HCT116 (cell line): ENCODE measurements at regions not wholly inside any gene's neighbourhood (a gene's known extent, or its start where the extent isn't known, plus 50 kb on each side); places are given as distances from the start of the nearest gene placed in this dataset.

Experiments used
- ATAC-seq: fragments of 200-7000 bp; cut with Tn5 transposase; 2 replicates; pipeline ENCODE4 v1.9.1; 2020; ENCODE audit warnings: mild to moderate bottlenecking, moderate library complexity
- BruUV-seq: library from RNA; stranded (reverse); fragments of 400-500 nt; replicated peaks from 2 replicates; lab custom pipeline; 2021; lab: Mats Ljungman, UMichigan
- CTCF ChIA-PET: fragments of 300-600 bp; sonication (Branson Sonifier 250); formaldehyde crosslinking; loops from one replicate; lab custom pipeline; 2021; ENCODE audit warnings: antibody characterized with exemption; lab: Charles Lee
- POLR2A ChIA-PET: fragments of 300-600, 350-600 bp; sonication (Branson Sonifier 250); formaldehyde crosslinking; loops from one replicate; lab custom pipeline; 2021; ENCODE audit warnings: antibody characterized with exemption; lab: Charles Lee
- RAD21 ChIA-PET, 2 experiments: fragments of 300-600 bp; sonication (Branson Sonifier 250); formaldehyde crosslinking; loops; one replicate each; lab custom pipeline; 2023; ENCODE audit warnings: low total read pairs in 2 of 2; ENCODE audit not compliant: uncharacterized antibody in 2 of 2, unreplicated experiment in 2 of 2, low non-redundant PET in 1 of 2; lab: Charles Lee
- DNase-seq: peaks from one replicate; pipeline ENCODE4 v3.0.0-alpha.2; 2010; ENCODE audit warnings: low read depth, low spot score
- H2AFZ ChIP-seq: fragments of 200-600 bp; shearing (Covaris generic), sonication (generic); 2 replicates; pipeline ENCODE4 v1.6.1; 2017; ENCODE audit warnings: low read depth, mixed run types, mixed read lengths, antibody characterized with exemption, low read length; ENCODE audit not compliant: poor library complexity, severe bottlenecking
- H3K27ac ChIP-seq: 2 replicates; pipeline ENCODE4 v1.5.1; 2012; ENCODE audit warnings: low read depth, low read length
- H3K27me3 ChIP-seq: fragments of 200-600 bp; sonication (generic); 2 replicates; pipeline ENCODE4 v1.6.1; 2016; ENCODE audit warnings: mixed run types, low read length, mixed read lengths; ENCODE audit not compliant: insufficient read depth
- H3K36me3 ChIP-seq, 2 experiments: fragments of 200-500 bp in 1 of 2; fragments of 200-600 bp in 1 of 2; sonication (Bioruptor generic) in 1 of 2; sonication (generic) in 1 of 2; 2 replicates each; pipeline versions ENCODE4 v1.5.1 to v1.6.1; 2014 to 2016; ENCODE audit warnings: low read length in 2 of 2, inconsistent platforms in 1 of 2, mixed read lengths in 1 of 2, mixed run types in 1 of 2; ENCODE audit not compliant: insufficient read depth in 2 of 2, control insufficient read depth in 1 of 2
- H3K4me1 ChIP-seq, 2 experiments: fragments of 200-600 bp in 1 of 2; sonication (generic) in 1 of 2; 2 replicates each; pipeline versions ENCODE4 v1.5.1 to v1.6.1; 2012 to 2017; ENCODE audit warnings: low read length in 2 of 2, inconsistent platforms in 1 of 2, mild to moderate bottlenecking in 1 of 2, mixed read lengths in 1 of 2, mixed run types in 1 of 2, moderate library complexity in 1 of 2; ENCODE audit not compliant: insufficient read depth in 2 of 2, control insufficient read depth in 1 of 2
- H3K4me2 ChIP-seq: fragments of 200-600 bp; sonication (generic); 2 replicates; pipeline ENCODE4 v1.6.1; 2017; ENCODE audit warnings: mixed run types, low read length, mixed read lengths
- H3K4me3 ChIP-seq, 2 experiments: fragments of 200-600 bp in 1 of 2; sonication (generic) in 1 of 2; replicated peaks in 1 of 2; 2 replicates each; pipeline ENCODE4 v1.5.1; 2011 to 2016; ENCODE audit warnings: low read length in 2 of 2, control low read depth in 1 of 2, low read depth in 1 of 2, mild to moderate bottlenecking in 1 of 2, mixed read lengths in 1 of 2, mixed run types in 1 of 2
- H3K79me2 ChIP-seq: fragments of 200-600 bp; sonication (generic); 2 replicates; pipeline ENCODE4 v1.6.1; 2017; ENCODE audit warnings: mild to moderate bottlenecking, mixed run types, low read length, moderate library complexity, mixed read lengths; ENCODE audit not compliant: insufficient read depth
- H3K9ac ChIP-seq: fragments of 200-600 bp; sonication (generic); 2 replicates; pipeline ENCODE4 v1.6.1; 2016; ENCODE audit warnings: low read length, mixed read lengths
- H3K9me2 ChIP-seq: fragments of 200-600 bp; sonication (generic), shearing (Covaris generic); 2 replicates; pipeline ENCODE4 v1.6.1; 2017; ENCODE audit warnings: mixed run types, mild to moderate bottlenecking, moderate library complexity; ENCODE audit not compliant: insufficient read depth
- H3K9me3 ChIP-seq, 2 experiments: fragments of 200-500 bp in 1 of 2; fragments of 200-600 bp in 1 of 2; sonication (Bioruptor generic) in 1 of 2; sonication (generic) in 1 of 2; 2 replicates each; pipeline ENCODE4 v1.6.1; 2014 to 2017; ENCODE audit warnings: low read length in 2 of 2, mixed read lengths in 2 of 2, inconsistent platforms in 1 of 2, low read depth in 1 of 2, mild to moderate bottlenecking in 1 of 2, mixed run types in 1 of 2, moderate library complexity in 1 of 2; ENCODE audit not compliant: control insufficient read depth in 1 of 2, insufficient read depth in 1 of 2
- H4K20me1 ChIP-seq: fragments of 200-600 bp; sonication (generic), shearing (Covaris generic); 2 replicates; pipeline ENCODE4 v1.6.1; 2017; ENCODE audit warnings: mixed run types, mild to moderate bottlenecking, moderate library complexity; ENCODE audit not compliant: insufficient read depth
- ATF3 ChIP-seq: IDR thresholded peaks from 2 replicates; pipeline ENCODE4 v1.6.1; 2012
- CBX3 ChIP-seq: IDR thresholded peaks from 2 replicates; pipeline ENCODE4 v1.6.1; 2012; ENCODE audit warnings: low read depth
- CEBPB ChIP-seq: IDR thresholded peaks from 2 replicates; pipeline ENCODE4 v1.6.1; 2012; ENCODE audit warnings: low read depth
- EGR1 ChIP-seq: IDR thresholded peaks from 2 replicates; pipeline ENCODE4 v1.6.1; 2012; ENCODE audit warnings: low read depth
- ELF1 ChIP-seq: IDR thresholded peaks from 2 replicates; pipeline ENCODE4 v1.6.1; 2012; ENCODE audit warnings: low read depth, borderline replicate concordance
- EZH2 ChIP-seq: fragments of 200-600 bp; sonication (generic); IDR thresholded peaks from 2 replicates; pipeline ENCODE4 v1.6.1; 2017; ENCODE audit warnings: antibody characterized with exemption, mixed run types
- EZH2phosphoT487 ChIP-seq: fragments of 200-600 bp; IDR thresholded peaks from 2 replicates; pipeline ENCODE4 v1.6.1; 2018; ENCODE audit warnings: antibody characterized with exemption, borderline replicate concordance
- REST ChIP-seq: IDR thresholded peaks from 2 replicates; pipeline ENCODE4 v1.6.1; 2012; ENCODE audit warnings: low read depth
- SIN3A ChIP-seq: IDR thresholded peaks from 2 replicates; pipeline ENCODE4 v1.6.1; 2012; ENCODE audit warnings: low read depth
- SP1 ChIP-seq: IDR thresholded peaks from 2 replicates; pipeline ENCODE4 v1.6.1; 2012; ENCODE audit warnings: low read depth
- SRF ChIP-seq: IDR thresholded peaks from 2 replicates; pipeline ENCODE4 v1.6.1; 2012; ENCODE audit warnings: low read depth
- TCF7L2 ChIP-seq: IDR thresholded peaks from 2 replicates; pipeline ENCODE4 v1.7.0; 2011; ENCODE audit warnings: borderline replicate concordance, inconsistent platforms; ENCODE audit not compliant: insufficient read depth, insufficient read length; ENCODE audit errors: extremely low read depth
- ZFX ChIP-seq: fragments of 450-650 bp; IDR thresholded peaks from 2 replicates; pipeline ENCODE4 v1.6.1; 2017
- ZNF274 ChIP-seq: fragments of 200-500 bp; sonication (Bioruptor generic); IDR thresholded peaks from 2 replicates; pipeline ENCODE4 v1.6.1; 2014; ENCODE audit warnings: mild to moderate bottlenecking, low read depth, low read length, inconsistent platforms
- intact Hi-C: fragments of 100-400 bp; cut with micrococcal nuclease; formaldehyde crosslinking; loops from 2 replicates; pipeline ENCODE4 v1.10.0; 2022
- TF ChIP-seq, protein P1 (sequence below): IDR thresholded peaks from 2 replicates; pipeline ENCODE4 v1.6.1; 2011; ENCODE audit warnings: mild to moderate bottlenecking, low read length, moderate library complexity; ENCODE audit not compliant: insufficient replicate concordance; ENCODE audit errors: extremely low read depth
- TF ChIP-seq, protein P2 (sequence below), 3 experiments: fragments of 200-600 bp in 1 of 3; sonication (generic) in 1 of 3; IDR thresholded peaks in 2 of 3; conservative IDR thresholded peaks in 1 of 3; 2 replicates each; pipeline ENCODE4 v1.5.1; 2012 to 2017; ENCODE audit warnings: low read depth in 2 of 3, low read length in 2 of 3, antibody characterized with exemption in 1 of 3, borderline replicate concordance in 1 of 3, control low read depth in 1 of 3, mild to moderate bottlenecking in 1 of 3, mixed read lengths in 1 of 3, mixed run types in 1 of 3, moderate library complexity in 1 of 3; ENCODE audit not compliant: insufficient read depth in 1 of 3
- TF ChIP-seq, protein P3 (sequence below): IDR thresholded peaks from 2 replicates; pipeline ENCODE4 v1.6.1; 2012

DNA sequence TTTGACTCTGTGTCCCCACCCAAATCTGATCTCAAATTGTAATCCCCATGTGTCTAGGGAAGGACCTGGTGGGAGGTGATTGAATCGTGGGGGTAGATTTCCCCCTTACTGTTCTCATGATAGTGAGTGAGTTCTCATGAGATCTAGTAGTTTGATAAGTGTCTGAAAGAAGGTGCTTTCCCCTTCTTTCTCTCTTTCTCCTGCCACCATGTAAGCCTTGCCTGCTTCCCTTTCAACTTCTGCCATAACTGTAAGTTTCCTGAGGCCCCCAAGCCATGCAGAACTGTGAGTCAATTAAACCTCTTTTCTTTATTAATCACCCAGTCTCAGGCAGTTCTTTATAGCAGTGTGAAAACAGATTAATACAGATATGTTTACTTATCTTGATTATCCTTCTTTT, 266.5 kb upstream of the GYPC start:
- Histone ChIP-seq H3K9ac (no peak overlapping the region), H3K36me3 (no peaks in the 10 kb centered on the region), H3K4me1 (no peaks in the 10 kb centered on the region), H3K79me2 (no peaks in the 10 kb centered on the region), H2AFZ (no peak overlapping the region), H3K9me3 (peaks cover 5 to 15% of the 10 kb centered on the region in 2 experiments; a peak in 2 of 4 replicates), H3K27ac (no peak overlapping the region), H3K4me2 (no peak overlapping the region), H4K20me1 (no peaks in the 10 kb centered on the region), H3K27me3 (no peaks in the 10 kb centered on the region), H3K9me2 (no peaks in the 10 kb centered on the region), H3K4me3 (no peak overlapping the region)
- ATAC-seq (no peak), DNase-seq (no peak)
- RAD21 ChIA-PET, result no interaction called here
- intact Hi-C loops, result no loop called here
- POLR2A ChIA-PET, result no interaction called here
- TF ChIP-seq ZFX (no peak), CEBPB (no peak), ATF3 (no peak), ELF1 (no peak), SP1 (no peak), TCF7L2 (no peak), CBX3 (no peak), REST (no peak), EZH2phosphoT487 (no peak), SRF (no peak), EGR1 (no peak), SIN3A (no peak), EZH2 (no peak), ZNF274 (no peak)
- TF ChIP-seq, protein P1, sequence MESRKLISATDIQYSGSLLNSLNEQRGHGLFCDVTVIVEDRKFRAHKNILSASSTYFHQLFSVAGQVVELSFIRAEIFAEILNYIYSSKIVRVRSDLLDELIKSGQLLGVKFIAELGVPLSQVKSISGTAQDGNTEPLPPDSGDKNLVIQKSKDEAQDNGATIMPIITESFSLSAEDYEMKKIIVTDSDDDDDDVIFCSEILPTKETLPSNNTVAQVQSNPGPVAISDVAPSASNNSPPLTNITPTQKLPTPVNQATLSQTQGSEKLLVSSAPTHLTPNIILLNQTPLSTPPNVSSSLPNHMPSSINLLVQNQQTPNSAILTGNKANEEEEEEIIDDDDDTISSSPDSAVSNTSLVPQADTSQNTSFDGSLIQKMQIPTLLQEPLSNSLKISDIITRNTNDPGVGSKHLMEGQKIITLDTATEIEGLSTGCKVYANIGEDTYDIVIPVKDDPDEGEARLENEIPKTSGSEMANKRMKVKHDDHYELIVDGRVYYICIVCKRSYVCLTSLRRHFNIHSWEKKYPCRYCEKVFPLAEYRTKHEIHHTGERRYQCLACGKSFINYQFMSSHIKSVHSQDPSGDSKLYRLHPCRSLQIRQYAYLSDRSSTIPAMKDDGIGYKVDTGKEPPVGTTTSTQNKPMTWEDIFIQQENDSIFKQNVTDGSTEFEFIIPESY, result no peak
- TF ChIP-seq, protein P2, sequence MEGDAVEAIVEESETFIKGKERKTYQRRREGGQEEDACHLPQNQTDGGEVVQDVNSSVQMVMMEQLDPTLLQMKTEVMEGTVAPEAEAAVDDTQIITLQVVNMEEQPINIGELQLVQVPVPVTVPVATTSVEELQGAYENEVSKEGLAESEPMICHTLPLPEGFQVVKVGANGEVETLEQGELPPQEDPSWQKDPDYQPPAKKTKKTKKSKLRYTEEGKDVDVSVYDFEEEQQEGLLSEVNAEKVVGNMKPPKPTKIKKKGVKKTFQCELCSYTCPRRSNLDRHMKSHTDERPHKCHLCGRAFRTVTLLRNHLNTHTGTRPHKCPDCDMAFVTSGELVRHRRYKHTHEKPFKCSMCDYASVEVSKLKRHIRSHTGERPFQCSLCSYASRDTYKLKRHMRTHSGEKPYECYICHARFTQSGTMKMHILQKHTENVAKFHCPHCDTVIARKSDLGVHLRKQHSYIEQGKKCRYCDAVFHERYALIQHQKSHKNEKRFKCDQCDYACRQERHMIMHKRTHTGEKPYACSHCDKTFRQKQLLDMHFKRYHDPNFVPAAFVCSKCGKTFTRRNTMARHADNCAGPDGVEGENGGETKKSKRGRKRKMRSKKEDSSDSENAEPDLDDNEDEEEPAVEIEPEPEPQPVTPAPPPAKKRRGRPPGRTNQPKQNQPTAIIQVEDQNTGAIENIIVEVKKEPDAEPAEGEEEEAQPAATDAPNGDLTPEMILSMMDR (IDR thresholded peaks at IDR 0.05 in 2 of 3, conservative IDR thresholded peaks at IDR 0.05 in 1 of 3; ENCODE audit: borderline replicate concordance in 1 of 3, insufficient read depth in 1 of 3, low read depth in 2 of 3, low read length in 2 of 3), result no peak
- TF ChIP-seq, protein P3, sequence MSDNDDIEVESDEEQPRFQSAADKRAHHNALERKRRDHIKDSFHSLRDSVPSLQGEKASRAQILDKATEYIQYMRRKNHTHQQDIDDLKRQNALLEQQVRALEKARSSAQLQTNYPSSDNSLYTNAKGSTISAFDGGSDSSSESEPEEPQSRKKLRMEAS, result no peak
- BruUV-seq, result no TSS peak
- CTCF ChIA-PET, result no interaction called here
